Mammary epithelial cell (primary cell): ENCODE measurements at regions not wholly inside any gene's neighbourhood (a gene's known extent, or its start where the extent isn't known, plus 50 kb on each side); places are given as distances from the start of the nearest gene placed in this dataset.

Source experiments
- EZH2 ChIP-seq: IDR thresholded peaks from 2 replicates; pipeline ENCODE4 v1.6.1; 2012; ENCODE audit warnings: low read length, inconsistent platforms, borderline replicate concordance
- TF ChIP-seq, protein P1 (sequence below), 2 donors: IDR thresholded peaks in 1 of 2; conservative IDR thresholded peaks in 1 of 2; 2 replicates each; pipeline ENCODE4 v1.5.1; 2011 to 2012; ENCODE audit warnings: inconsistent platforms in 2 of 2, low read length in 2 of 2, mild to moderate bottlenecking in 2 of 2, control low read depth in 1 of 2, low read depth in 1 of 2; ENCODE audit not compliant: insufficient read depth in 1 of 2; ENCODE audit errors: extremely low read depth in 1 of 2

DNA sequence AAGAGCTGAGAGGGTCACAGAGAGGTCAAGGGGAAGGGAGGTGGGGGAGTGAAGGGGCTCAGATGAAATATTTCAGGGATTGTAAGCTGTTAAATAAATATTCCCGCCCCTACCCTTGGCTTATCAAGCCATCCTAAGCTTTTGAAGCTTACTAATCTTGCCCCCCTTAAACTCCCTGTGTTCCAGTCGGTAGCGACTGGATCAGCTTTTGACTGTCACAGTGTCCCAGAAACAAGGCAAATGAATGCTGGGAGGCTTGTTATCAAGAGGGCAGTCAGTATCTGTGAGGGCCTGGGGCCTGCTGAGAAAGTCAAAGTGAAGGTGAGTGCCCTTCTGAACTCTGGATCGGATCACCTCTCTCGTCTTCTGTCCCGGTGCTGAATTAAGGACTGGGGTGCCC lies 128.1 kb downstream of the DACT1 start:
- TF ChIP-seq, protein P1, sequence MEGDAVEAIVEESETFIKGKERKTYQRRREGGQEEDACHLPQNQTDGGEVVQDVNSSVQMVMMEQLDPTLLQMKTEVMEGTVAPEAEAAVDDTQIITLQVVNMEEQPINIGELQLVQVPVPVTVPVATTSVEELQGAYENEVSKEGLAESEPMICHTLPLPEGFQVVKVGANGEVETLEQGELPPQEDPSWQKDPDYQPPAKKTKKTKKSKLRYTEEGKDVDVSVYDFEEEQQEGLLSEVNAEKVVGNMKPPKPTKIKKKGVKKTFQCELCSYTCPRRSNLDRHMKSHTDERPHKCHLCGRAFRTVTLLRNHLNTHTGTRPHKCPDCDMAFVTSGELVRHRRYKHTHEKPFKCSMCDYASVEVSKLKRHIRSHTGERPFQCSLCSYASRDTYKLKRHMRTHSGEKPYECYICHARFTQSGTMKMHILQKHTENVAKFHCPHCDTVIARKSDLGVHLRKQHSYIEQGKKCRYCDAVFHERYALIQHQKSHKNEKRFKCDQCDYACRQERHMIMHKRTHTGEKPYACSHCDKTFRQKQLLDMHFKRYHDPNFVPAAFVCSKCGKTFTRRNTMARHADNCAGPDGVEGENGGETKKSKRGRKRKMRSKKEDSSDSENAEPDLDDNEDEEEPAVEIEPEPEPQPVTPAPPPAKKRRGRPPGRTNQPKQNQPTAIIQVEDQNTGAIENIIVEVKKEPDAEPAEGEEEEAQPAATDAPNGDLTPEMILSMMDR (conservative IDR thresholded peaks at IDR 0.05 in 1 of 2, IDR thresholded peaks at IDR 0.05 in 1 of 2; ENCODE audit: extremely low read depth in 1 of 2, insufficient read depth in 1 of 2, low read depth in 1 of 2, low read length in 2 of 2): no peak
- TF ChIP-seq EZH2: no peak
